ENCODE measurements at regions not wholly inside any gene's neighbourhood (a gene's known extent, or its start where the extent isn't known, plus 50 kb on each side); places are given as distances from the start of the nearest gene placed in this dataset.

DNA sequence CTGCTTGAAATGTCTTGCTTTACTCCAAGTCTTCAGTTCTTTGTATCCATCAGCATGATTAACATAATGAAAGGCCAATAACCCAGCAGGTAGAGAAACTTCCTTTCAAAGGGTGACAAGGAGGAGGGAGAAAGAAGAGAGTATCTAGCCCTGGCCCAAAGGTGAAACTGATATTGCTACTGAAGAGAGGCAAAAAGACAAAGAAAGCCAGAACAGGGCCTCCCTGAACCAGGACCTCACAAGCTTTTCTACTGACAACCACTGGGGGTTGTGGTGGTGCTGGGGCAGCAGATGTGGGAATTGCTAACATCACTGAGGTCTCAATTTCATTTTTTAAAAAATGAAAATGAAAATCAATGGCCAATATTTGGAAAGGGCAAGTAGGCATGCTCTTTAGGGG, 234.1 kb downstream of the RSL24D1 start:
- TF ChIP-seq EZH2 (IDR thresholded peaks at IDR 0.05) = no peak
- TF ChIP-seq CEBPB (IDR thresholded peaks at IDR 0.05; ENCODE audit: low read depth) = no peak
- TF ChIP-seq RAD21 (IDR thresholded peaks at IDR 0.05; ENCODE audit: low read depth) = no peak
- TF ChIP-seq, protein P1, sequence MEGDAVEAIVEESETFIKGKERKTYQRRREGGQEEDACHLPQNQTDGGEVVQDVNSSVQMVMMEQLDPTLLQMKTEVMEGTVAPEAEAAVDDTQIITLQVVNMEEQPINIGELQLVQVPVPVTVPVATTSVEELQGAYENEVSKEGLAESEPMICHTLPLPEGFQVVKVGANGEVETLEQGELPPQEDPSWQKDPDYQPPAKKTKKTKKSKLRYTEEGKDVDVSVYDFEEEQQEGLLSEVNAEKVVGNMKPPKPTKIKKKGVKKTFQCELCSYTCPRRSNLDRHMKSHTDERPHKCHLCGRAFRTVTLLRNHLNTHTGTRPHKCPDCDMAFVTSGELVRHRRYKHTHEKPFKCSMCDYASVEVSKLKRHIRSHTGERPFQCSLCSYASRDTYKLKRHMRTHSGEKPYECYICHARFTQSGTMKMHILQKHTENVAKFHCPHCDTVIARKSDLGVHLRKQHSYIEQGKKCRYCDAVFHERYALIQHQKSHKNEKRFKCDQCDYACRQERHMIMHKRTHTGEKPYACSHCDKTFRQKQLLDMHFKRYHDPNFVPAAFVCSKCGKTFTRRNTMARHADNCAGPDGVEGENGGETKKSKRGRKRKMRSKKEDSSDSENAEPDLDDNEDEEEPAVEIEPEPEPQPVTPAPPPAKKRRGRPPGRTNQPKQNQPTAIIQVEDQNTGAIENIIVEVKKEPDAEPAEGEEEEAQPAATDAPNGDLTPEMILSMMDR (IDR thresholded peaks at IDR 0.05 in 2 of 3, conservative IDR thresholded peaks at IDR 0.05 in 1 of 3; ENCODE audit: borderline replicate concordance in 1 of 3, insufficient read depth in 1 of 3, low read depth in 2 of 3, low read length in 2 of 3) = no peak

Measured in HCT116 (cell line).